Activated T-helper 1 cell treated with Interleukin-2 at 50 U/mL for 16 hours (primary cell): ENCODE measurements at regions not wholly inside any gene's neighbourhood (a gene's known extent, or its start where the extent isn't known, plus 50 kb on each side); places are given as distances from the start of the nearest gene placed in this dataset.

ENCODE experiments used
- DNase-seq: peaks from one replicate; pipeline ENCODE4 v3.0.0-alpha.2; 2020; ENCODE audit warnings: low read depth

- DNase-seq: no peak
Measured at GRCh38 chr3:188064831-188065493, 89.0 kb upstream of the LPP start.

DNA sequence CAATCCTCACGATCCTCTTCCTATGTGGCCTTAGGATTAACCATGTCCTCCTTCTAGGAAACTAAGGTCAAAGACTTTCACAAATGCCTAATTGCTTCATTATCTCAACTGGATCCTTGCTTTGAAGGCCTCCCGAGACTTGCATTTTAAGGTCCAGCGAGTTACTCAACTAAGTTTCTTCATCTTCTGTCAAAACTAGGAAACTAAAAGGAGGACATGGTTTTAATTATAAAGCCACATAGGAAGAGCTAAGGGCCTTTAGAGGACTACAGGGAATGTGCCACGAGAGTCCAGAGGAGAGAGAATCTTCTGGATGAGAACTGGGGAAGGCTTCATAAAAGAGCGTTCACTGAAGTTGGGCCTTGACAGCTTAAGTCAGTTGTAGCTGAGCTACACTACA lies 87.8 kb upstream of the LPP start:
- no peak for DNase-seq

- no peak for DNase-seq
Measured at GRCh38 chr3:188067932-188068331, 86.0 kb upstream of the LPP start.

GRCh38 chr3:188068342-188068741 lies 85.6 kb upstream of the LPP start:
- no peak for DNase-seq

DNA sequence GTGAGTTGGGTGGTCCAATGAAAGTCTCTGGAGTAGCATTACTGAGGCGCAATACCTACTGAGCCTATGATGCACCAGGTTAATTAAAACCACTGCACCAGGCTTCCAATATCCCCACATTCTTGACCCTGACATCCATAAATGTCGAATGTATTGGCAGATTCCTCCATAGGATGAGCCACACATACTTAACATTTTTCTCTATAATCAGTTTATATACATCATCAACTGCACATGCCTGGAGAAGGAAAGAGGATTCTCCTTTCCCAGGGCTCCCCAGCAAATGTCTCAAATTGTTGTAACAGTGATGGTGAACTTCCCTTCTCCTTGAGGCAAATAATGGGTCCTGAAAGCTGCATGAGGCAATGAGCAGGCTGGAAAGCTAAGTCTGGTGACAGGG lies 82.3 kb upstream of the LPP start:
- DNase-seq: no peak

GRCh38 chr3:188076176-188076575 lies 77.8 kb upstream of the LPP start:
- no peak for DNase-seq

DNA sequence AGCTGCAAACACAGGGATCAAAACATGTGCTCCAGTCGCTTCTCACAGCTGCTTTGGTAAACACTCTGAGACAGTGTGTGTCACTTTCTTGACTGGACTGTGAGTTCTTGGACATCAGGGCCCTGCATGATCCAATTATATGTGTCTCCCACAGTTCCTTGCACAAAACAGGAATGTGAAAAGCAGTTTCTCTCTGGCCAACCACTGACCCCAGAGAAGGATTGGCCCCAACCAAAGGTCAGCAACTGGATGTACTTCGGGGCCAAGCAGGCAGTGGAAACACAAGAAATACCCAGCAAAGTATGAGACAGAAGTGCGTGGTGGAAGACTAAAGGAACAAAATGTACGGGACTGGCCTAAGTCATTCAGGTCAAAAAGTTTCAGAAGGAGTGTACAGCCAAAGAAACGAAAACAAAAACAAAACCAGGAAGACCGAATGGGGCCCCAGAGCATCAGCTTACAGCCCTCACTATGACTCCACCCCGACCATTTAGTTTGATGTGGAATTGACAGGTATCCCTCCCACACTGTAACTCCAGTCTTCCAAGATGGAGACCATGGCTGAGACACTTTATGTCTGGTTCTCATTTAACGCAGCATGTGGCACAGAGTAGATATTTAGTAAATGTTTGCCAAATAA lies 76.7 kb upstream of the LPP start:
- no peak for DNase-seq

DNA sequence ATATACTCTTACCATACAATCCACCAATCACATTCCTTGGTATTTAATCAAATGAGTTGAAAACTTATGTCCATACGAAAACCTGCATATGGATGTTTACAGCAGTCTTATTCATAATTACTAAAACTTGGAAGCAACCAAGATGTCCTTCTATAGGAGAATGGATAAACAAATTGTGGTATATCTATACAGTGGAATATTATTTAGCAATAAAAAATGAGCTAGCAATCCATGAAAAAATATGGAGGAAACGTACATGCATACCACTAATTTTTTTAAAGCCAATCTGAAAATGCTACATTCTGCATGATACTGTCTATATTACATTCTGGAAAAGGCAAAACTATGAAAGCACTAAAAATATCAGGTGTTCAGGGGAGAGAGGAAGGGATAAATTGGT lies 73.9 kb upstream of the LPP start:
- DNase-seq: no peak

DNA sequence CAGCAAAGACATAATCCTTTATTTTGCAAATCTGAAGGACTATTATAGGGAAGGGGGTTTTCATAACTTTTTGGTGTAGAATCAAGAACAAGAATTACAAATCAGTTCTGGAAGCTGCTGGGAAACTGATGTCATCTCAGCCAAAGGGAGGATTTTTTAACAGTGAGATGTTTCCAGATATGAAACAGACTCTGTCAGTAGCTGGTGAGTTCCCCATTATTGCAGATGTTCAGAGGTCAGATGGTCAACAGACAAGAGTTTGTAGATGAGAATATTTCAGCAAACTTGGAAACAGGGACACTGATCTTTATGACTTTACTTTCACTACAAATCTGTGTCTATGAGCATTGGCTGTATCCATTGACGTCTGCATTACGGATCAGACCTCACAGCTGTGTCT lies 71.9 kb upstream of the LPP start:
- DNase-seq: no peak

DNA sequence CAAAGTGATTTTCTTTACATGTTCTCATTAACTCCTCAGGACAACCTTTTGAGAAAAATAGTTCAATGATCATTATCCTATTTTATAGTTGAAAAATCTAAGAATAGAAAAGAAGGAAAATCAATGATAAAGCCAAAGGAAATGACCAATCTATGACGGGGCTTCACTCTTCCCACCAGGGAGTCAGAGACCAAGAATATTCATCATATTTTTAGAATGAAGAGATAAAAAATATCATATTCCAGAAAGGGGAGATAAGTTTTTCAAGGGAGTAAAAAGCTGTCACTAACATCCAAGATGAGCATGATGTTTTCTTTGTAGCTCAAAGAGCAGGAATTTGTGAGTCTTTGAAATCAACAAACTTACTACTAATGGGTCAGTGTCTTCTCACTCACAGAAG lies 71.5 kb upstream of the LPP start:
- DNase-seq: no peak

GRCh38 chr3:188083011-188083410 lies 70.9 kb upstream of the LPP start:
- no peak for DNase-seq

GRCh38 chr3:188084752-188085583 lies 69.0 kb upstream of the LPP start:
- no peak for DNase-seq

- no peak for DNase-seq
Measured at GRCh38 chr3:188085584-188086560, 68.1 kb upstream of the LPP start.

DNA sequence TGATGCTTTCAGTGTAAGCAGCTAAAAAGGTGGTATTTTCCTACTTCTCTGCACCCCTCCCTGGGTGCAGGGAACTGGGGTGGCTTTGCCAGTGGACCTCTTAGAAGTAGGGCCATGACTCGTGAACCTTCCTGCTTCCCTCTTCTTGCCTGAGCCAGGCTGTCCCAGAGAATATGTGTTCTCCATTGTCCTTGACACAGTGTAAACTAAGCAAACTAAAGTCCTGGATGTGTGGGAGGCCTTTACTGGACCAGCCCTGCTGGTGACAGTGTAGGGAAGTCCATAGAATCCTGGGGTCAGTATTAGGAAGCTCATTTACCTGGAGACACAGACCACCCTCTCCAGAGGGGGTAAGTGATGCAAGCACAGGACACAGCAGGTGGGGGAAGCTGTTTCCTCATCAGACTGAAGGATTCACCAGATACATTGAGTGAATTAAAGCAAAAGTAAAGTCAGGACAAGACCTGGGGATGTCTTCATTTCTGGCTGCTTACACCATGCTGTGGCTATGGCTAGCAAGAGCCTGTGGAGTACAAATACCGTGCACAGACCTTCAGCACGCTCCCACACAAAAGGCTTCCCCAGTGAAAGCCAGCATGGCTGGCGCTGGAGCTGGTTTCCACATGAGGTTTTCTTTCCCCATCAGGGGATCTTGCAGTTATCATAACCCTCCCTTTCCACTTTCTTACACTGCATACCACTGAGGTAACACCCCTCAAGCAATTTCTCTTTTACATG lies 64.8 kb upstream of the LPP start:
- no peak for DNase-seq

DNA sequence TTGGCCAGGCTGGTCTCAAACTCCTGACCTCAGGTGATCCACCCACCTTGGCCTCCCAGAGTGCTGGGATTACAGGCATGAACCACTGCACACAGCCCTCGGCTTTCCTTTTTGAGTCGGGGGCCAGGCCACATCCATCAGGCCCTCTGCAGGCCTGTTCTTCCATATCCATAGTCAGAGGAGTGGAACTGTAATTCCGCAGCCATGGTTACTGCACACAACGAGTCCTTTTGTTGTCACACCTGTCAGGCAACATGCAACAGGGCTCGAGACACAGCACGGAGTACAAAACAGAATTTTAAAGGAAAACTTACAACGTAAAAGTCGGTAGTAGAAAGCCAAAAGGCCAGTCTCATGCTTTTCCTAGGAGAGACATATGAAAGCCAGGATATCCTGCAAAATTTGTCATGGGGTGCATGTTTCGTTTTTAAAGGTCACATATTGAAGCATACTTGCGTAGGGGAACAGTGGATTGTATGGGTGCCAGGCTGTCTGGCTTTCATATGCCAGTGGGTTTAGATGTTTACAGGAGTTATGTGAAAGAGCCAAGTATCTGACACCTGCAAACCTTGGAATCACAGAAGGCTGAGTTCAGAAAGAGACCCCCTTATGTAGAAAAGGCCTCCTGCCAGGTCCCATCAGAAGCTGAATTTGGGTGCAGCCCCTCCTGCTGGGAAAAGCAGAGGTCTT lies 63.2 kb upstream of the LPP start:
- no peak for DNase-seq

DNA sequence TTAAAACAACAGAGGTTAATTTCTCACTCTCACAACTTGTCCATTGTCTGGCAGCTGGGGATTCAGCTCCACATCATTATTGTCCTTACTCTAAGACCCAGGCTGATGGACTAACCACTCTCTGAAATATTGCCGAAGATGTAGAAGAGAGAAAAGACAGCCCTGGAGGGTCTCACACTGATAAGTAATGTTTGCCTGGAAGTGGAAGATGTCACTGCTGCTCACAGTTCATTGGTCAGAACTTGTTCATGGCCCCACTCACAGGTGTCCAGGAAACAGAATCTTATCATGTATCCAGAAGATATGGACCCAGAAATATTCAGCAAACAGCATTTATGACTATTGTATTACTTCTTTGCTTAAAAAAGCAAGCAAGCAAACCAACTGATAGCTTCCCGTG lies 62.2 kb upstream of the LPP start:
- DNase-seq: no peak

- DNase-seq: no peak
Measured at GRCh38 chr3:188092648-188093047, 61.3 kb upstream of the LPP start.

GRCh38 chr3:188095431-188095830 lies 58.5 kb upstream of the LPP start:
- no peak for DNase-seq

DNA sequence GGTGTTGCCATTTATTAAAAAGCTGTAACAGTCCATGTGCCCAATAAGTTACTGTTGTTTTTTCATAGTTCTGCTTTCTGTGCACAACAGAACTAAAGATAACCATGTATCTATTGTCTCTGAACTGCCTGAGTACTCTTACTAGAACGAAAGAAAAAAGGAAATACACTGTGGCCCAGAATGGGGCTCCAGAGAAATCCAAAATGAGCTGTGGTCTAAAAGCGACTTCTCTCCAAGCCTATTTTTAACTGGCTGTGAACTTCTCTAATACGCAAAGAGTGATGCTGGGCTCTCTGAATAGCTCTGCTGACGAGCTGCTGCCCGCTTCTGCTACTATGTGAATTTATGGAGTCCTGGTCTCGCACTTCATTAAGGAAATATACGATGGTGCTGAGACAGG lies 56.2 kb upstream of the LPP start:
- no peak for DNase-seq

- DNase-seq: no peak
Measured at GRCh38 chr3:188099907-188100306, 54.0 kb upstream of the LPP start.
